HG03520 (cell line): ENCODE measurements at regions not wholly inside any gene's neighbourhood (a gene's known extent, or its start where the extent isn't known, plus 50 kb on each side); places are given as distances from the start of the nearest gene placed in this dataset.
A peak's percentile ranks its signal among the peaks of the same experiment; 100 is the strongest.
"Not testable (repeated sequence)": the region's sequence is repeated elsewhere in the genome, so short reads cannot be mapped to it uniquely, and the experiment has no call there.

Experiments used
- ATAC-seq: cut with Tn5 transposase; IDR thresholded peaks from one replicate; pipeline ENCODE4 v1.9.1; 2021; ENCODE audit warnings: mild to moderate bottlenecking, moderate library complexity; ENCODE audit not compliant: unreplicated experiment

GRCh38 chr6:86477500-86478148 is 459.7 kb upstream of the HTR1E start:
- peak; percentile 57 for ATAC-seq

GRCh38 chr6:86476311-86476710 is 461.0 kb upstream of the HTR1E start:
- ATAC-seq = no peak

GRCh38 chr6:86474081-86474480 is 463.2 kb upstream of the HTR1E start:
- no peak for ATAC-seq

GRCh38 chr6:86471791-86472190 is 465.5 kb upstream of the HTR1E start:
- no peak for ATAC-seq

- no peak for ATAC-seq
These were observed 477.4 kb upstream of the HTR1E start for GRCh38 chr6:86459978-86460377.

- no peak for ATAC-seq
These were observed 480.5 kb upstream of the HTR1E start for GRCh38 chr6:86456821-86457220.

- no peak for ATAC-seq
These were observed 484.1 kb upstream of the HTR1E start for GRCh38 chr6:86453232-86453631.

GRCh38 chr6:86448398-86448797 is 488.9 kb upstream of the HTR1E start:
- no peak for ATAC-seq

- no peak for ATAC-seq
These were observed 496.7 kb upstream of the HTR1E start for GRCh38 chr6:86440608-86441007.

- ATAC-seq = no peak
These were observed 513.8 kb upstream of the HTR1E start for GRCh38 chr6:86423571-86423970.

- no peak for ATAC-seq
These were observed 525.3 kb upstream of the HTR1E start for GRCh38 chr6:86412057-86412456.

GRCh38 chr6:86407128-86407527 is 530.2 kb upstream of the HTR1E start:
- ATAC-seq = no peak

GRCh38 chr6:86392850-86393249 is 544.5 kb upstream of the HTR1E start:
- ATAC-seq = not testable (repeated sequence)

GRCh38 chr6:86380571-86381125 is 556.7 kb upstream of the HTR1E start:
- ATAC-seq = no peak

- ATAC-seq = no peak
These were observed 579.5 kb upstream of the HTR1E start for GRCh38 chr6:86357877-86358276.

GRCh38 chr6:86355271-86355670 is 582.1 kb upstream of the HTR1E start:
- ATAC-seq = no peak

GRCh38 chr6:86331919-86332318 is 605.4 kb upstream of the HTR1E start:
- ATAC-seq = no peak

- ATAC-seq = no peak
These were observed 606.0 kb upstream of the HTR1E start for GRCh38 chr6:86331265-86331840.

- no peak for ATAC-seq
These were observed 631.1 kb upstream of the HTR1E start for GRCh38 chr6:86306210-86306609.

- no peak for ATAC-seq
These were observed 643.2 kb upstream of the SYNCRIP start for GRCh38 chr6:86285876-86286275.

- ATAC-seq = not testable (repeated sequence)
These were observed 642.3 kb upstream of the SYNCRIP start for GRCh38 chr6:86284809-86285480.

GRCh38 chr6:86283596-86283995 is 640.9 kb upstream of the SYNCRIP start:
- not testable (repeated sequence) for ATAC-seq
